HEK293T (cell line): ENCODE measurements at regions not wholly inside any gene's neighbourhood (a gene's known extent, or its start where the extent isn't known, plus 50 kb on each side); places are given as distances from the start of the nearest gene placed in this dataset.

ENCODE experiments used
- BHLHE40 ChIP-seq: fragments of 450-650 bp; IDR thresholded peaks from 2 replicates; pipeline ENCODE4 v1.6.1; 2016; ENCODE audit warnings: mild to moderate bottlenecking, moderate library complexity, borderline replicate concordance
- SUZ12 ChIP-seq: fragments of 450-650 bp; IDR thresholded peaks from 2 replicates; pipeline ENCODE4 v1.6.1; 2016; ENCODE audit warnings: mild to moderate bottlenecking
- ZNF384 ChIP-seq: fragments of 450-650 bp; IDR thresholded peaks from 2 replicates; pipeline ENCODE4 v1.6.1; 2016

GRCh38 chr1:195721210-195721971, 886.8 kb downstream of the KCNT2 start:
- TF ChIP-seq ZNF384 (no peak), BHLHE40 (no peak), SUZ12 (no peak)
